HUES48 (cell line): ENCODE measurements at regions not wholly inside any gene's neighbourhood (a gene's known extent, or its start where the extent isn't known, plus 50 kb on each side); places are given as distances from the start of the nearest gene placed in this dataset.

Source experiments
- H3K27ac ChIP-seq: one replicate; pipeline ENCODE4 v1.7.0; 2013; ENCODE audit warnings: low read depth, low read length, inconsistent platforms
- H3K27me3 ChIP-seq: 2 replicates; pipeline ENCODE4 v1.6.1; 2013; ENCODE audit warnings: mild to moderate bottlenecking, low read length; ENCODE audit not compliant: control insufficient read depth, insufficient read depth
- H3K36me3 ChIP-seq: 2 replicates; pipeline ENCODE4 v1.6.1; 2013; ENCODE audit warnings: low read length; ENCODE audit not compliant: control insufficient read depth, insufficient read depth
- H3K4me1 ChIP-seq: 2 replicates; pipeline ENCODE4 v1.6.1; 2013; ENCODE audit warnings: mild to moderate bottlenecking, low read length; ENCODE audit not compliant: control insufficient read depth, insufficient read depth
- H3K4me3 ChIP-seq: 2 replicates; pipeline ENCODE4 v1.5.1; 2013; ENCODE audit warnings: mild to moderate bottlenecking, low read depth, low read length
- H3K9ac ChIP-seq: 2 replicates; pipeline ENCODE4 v1.6.1; 2013; ENCODE audit warnings: mild to moderate bottlenecking, low read depth, low read length, moderate library complexity
- H3K9me3 ChIP-seq: 2 replicates; pipeline ENCODE4 v1.6.1; 2013; ENCODE audit warnings: low read length; ENCODE audit not compliant: control insufficient read depth, insufficient read depth

DNA sequence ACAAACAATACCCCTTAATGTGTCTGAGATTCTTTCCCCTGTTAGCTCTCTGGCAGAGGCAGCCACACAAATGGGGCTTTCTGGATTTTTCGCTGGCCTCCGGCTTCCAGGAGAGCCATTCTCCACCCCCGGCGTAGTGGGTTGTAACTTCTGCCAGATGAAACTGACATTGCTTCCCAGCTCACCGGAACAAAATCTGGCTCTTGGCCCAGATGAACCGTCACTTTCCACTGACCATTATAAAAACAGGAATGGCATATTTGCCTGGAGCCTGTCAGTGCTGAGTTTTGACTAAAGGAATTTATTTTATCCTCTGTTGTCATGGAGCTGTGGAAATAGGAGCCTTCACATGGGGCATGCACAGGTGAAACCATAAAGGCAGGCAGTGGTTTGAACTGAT lies 120.6 kb upstream of the GPR12 start:
- H3K9ac ChIP-seq, result no peak overlapping the region
- peaks cover 8% of the 10 kb centered on the region for H3K4me1 ChIP-seq
- no peaks in the 10 kb centered on the region for H3K36me3 ChIP-seq
- H3K9me3 ChIP-seq, result peaks cover 11% of the 10 kb centered on the region
- H3K27ac ChIP-seq, result no peak overlapping the region
- H3K4me3 ChIP-seq, result no peak overlapping the region
- no peaks in the 10 kb centered on the region for H3K27me3 ChIP-seq

DNA sequence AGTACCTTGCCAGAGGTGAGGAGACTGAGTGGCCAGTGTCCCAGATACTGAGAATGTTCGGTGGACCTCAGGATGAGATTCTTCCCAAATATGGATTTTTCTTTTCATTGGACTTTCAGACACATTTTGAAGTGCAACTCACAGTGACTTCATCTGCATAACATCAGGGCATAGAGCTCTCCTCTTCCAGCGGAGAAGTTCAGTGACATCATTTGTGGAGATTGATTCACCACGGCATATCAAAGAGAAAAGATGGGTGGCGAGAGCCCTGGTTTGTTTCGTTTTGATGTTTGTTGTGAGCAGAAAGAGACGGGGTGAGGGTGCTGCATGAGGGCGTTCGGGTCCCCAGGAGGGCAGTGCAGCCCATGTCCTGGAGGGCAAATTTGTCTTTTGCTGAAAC lies 120.1 kb upstream of the GPR12 start:
- Histone ChIP-seq H3K4me1 (peaks cover 8% of the 10 kb centered on the region), H3K36me3 (no peaks in the 10 kb centered on the region), H3K9me3 (peaks cover 15% of the 10 kb centered on the region), H3K9ac (no peak overlapping the region), H3K27ac (no peak overlapping the region), H3K4me3 (no peak overlapping the region), H3K27me3 (no peaks in the 10 kb centered on the region)

GRCh38 chr13:26878438-26878837 lies 117.9 kb upstream of the GPR12 start:
- Histone ChIP-seq H3K36me3 (no peaks in the 10 kb centered on the region), H3K4me3 (no peak overlapping the region)

DNA sequence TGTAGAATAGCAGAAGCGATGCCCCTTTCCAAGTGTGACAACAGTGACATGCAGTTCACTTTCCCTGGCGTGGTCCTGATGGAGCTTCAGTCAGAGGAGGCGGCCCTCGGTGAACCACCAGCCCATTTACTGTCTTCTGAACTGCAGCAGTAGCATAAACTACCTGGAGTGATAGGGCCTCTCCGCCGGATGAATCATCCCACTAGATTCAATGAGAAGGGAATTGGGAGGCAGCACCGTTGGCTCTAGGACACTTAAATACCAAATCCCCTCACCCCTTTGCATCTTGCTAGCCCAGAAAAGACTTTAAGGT lies 112.8 kb upstream of the GPR12 start:
- no peaks in the 10 kb centered on the region for H3K36me3 ChIP-seq
- peak overlapping the region; percentile 52 for H3K27ac ChIP-seq
- peaks cover 18% of the 10 kb centered on the region for H3K9me3 ChIP-seq
- H3K4me3 ChIP-seq, result no peak overlapping the region
- H3K9ac ChIP-seq, result no peak overlapping the region
- peaks cover 20% of the 10 kb centered on the region for H3K4me1 ChIP-seq
- H3K27me3 ChIP-seq, result no peaks in the 10 kb centered on the region; the same call in 1 of the 2 replicates

More at GRCh38 chr13:26878438-26878837, 117.9 kb upstream of the GPR12 start:
- Histone ChIP-seq H3K27ac (no peak overlapping the region), H3K4me1 (peaks cover 20% of the 10 kb centered on the region), H3K27me3 (no peaks in the 10 kb centered on the region), H3K9ac (no peak overlapping the region), H3K9me3 (peaks cover 18% of the 10 kb centered on the region)

DNA sequence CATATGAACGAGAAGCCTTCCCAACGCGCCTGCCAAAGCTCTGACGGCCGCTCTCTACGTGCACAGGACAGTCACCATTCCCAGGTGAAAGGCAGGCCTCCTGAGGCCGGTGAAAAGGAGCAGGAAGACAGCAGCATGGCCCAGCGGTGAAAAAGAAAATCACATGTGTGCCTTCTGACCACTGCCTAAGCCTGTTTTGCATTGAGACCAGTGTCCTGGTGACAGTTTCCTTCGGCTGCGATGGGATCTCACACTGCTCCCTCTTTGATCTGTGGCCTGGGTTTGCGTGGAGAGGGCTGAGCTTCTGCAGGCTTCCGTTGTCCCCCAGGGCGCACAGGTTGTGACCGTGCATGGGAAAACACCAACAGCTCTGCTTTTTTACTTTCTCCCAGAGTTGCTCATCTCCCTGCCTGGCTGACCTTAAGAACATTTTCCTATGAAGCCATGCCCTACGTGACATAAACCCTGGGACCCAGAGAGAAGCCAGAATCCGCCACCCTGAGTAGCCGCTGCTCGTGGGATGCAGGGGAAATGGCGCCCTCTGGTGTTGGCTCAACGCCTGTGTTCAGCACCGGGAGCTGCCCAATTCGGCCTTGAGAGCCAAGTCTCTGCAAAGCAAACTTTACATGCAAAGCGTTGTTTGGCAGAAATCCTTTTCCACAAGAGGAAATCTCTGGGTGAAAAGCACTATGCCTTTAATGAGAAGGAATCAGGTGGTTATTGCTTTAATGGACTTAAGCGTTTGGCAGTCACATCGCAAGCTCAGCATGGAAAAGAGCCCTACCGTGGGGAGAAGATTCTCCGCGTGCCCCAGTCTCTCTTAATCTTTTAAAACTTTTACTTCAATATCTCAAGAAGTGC lies 112.2 kb upstream of the GPR12 start:
- H3K4me1 ChIP-seq, result peaks cover 20% of the 10 kb centered on the region

DNA sequence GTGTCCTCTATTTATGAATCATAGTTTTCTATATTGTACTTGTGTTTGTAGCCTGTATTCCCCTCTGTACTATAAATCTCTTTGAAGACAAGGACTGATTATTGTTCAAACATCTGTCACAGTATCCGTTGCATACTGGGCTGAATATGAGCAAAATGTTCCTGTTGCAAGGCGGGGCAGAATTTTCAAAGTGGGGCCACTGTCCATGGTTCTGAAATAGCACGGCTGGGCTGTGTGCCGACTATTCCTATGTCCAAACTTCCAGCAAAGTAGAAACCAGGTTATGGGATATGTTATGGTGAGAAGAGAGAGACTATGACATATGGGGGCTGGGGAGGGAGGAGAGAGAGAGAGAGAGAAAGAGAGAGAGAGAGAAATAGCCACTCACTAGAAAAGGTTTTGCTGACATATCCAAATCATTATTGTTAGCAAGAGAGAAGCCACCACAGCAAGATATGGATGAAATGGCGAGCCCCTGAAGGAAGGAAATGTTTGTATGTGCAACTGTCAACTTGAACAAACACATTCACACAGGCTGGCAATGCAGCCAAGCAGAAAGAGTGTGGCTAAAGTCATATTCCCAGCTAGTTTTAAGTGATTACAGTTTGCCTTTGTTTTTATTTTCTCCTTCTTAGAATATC lies 107.0 kb upstream of the GPR12 start:
- H3K9ac ChIP-seq, result no peak overlapping the region
- no peaks in the 10 kb centered on the region for H3K36me3 ChIP-seq
- no peak overlapping the region for H3K27ac ChIP-seq
- 0 out of 2 replicates have a peak, but pooled peaks cover under 1% of the 10 kb centered on the region for H3K4me1 ChIP-seq
- H3K9me3 ChIP-seq, result no peaks in the 10 kb centered on the region
- no peak overlapping the region for H3K4me3 ChIP-seq
- H3K27me3 ChIP-seq, result no peaks in the 10 kb centered on the region; the same call in 1 of the 2 replicates

More for the DNA sequence above, 112.2 kb upstream of the GPR12 start:
- H3K9me3 ChIP-seq, result peaks cover 13% of the 10 kb centered on the region
- H3K27ac ChIP-seq, result peak overlapping the region; percentile 52
- H3K36me3 ChIP-seq, result no peaks in the 10 kb centered on the region
- H3K4me3 ChIP-seq, result no peak overlapping the region
- no peak overlapping the region for H3K9ac ChIP-seq
- no peaks in the 10 kb centered on the region; the same call in 1 of the 2 replicates for H3K27me3 ChIP-seq

- no peak overlapping the region for H3K4me3 ChIP-seq
- H3K27me3 ChIP-seq, result no peaks in the 10 kb centered on the region; the same call in 1 of the 2 replicates
- no peak overlapping the region for H3K27ac ChIP-seq
Measured at GRCh38 chr13:26864576-26864975, 104.0 kb upstream of the GPR12 start.

DNA sequence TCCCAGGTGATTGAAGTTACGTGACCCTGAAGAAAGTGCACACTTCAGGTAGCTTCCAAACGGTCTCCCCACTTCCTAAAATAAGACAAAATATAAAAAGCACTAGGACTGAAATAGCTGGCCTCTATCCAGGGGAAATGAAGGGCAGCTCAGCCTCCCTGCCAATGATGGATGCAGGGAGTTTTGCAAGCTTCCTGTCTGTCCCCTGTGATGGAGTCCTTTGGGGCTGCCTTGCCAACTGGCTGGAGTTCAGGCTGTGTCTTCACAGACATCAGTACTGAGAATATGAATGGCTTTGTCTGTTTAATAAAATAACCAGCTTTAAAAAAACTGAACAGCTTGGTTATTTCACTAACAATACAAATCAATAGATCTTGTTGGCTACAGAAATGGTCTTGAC lies 101.4 kb upstream of the GPR12 start:
- no peak overlapping the region for H3K27ac ChIP-seq
- H3K4me3 ChIP-seq, result no peak overlapping the region
- no peak overlapping the region for H3K9ac ChIP-seq
- H3K9me3 ChIP-seq, result no peaks in the 10 kb centered on the region
- no peaks in the 10 kb centered on the region for H3K4me1 ChIP-seq
- H3K36me3 ChIP-seq, result no peaks in the 10 kb centered on the region
- no peaks in the 10 kb centered on the region; the same call in 1 of the 2 replicates for H3K27me3 ChIP-seq

More at GRCh38 chr13:26864576-26864975, 104.0 kb upstream of the GPR12 start:
- Histone ChIP-seq H3K4me1 (no peaks in the 10 kb centered on the region), H3K9ac (no peak overlapping the region), H3K36me3 (no peaks in the 10 kb centered on the region), H3K9me3 (no peaks in the 10 kb centered on the region)

DNA sequence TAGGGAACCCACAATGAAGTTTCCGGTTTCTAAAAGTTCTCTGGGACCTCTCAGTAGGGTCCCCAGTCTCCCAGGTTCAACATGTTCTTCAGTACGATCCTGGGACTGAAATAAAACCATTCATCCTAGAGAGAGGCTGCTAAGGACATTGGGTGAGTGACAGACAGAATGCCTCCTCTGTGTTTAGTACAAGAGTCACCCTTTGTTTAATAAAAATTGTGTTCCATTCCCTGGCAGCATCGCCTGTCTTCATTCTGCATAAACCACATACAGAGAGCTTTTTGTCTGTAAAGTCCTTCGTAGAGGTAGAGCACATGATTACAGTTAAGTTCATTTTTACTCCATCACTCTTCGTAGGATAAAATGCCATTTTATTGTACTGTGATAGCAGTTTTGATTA lies 95.3 kb upstream of the GPR12 start:
- no peaks in the 10 kb centered on the region for H3K27me3 ChIP-seq
- no peaks in the 10 kb centered on the region for H3K4me1 ChIP-seq
- H3K4me3 ChIP-seq, result no peak overlapping the region
- H3K9me3 ChIP-seq, result no peaks in the 10 kb centered on the region
- H3K9ac ChIP-seq, result no peak overlapping the region
- no peak overlapping the region for H3K27ac ChIP-seq
- H3K36me3 ChIP-seq, result no peaks in the 10 kb centered on the region

DNA sequence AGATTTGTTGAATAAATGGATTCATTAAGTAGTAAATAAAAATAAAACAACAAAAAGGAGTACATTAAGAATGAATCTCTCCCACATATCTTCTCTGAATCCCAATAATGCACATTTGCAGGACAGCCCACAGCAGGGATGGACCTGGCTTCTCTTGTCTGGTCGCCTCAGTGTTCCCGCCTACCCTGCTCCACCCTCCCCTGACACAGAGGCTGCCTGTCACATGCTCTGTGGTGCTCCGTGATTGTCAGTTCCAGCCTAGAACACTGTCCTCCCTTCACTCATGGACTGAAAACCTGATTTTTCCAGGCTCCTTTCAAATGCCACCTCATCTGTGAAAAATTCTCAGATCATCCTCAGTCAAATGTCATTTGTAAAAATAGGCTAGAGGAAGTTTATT lies 94.5 kb upstream of the GPR12 start:
- no peak overlapping the region for H3K9ac ChIP-seq
- H3K27me3 ChIP-seq, result no peaks in the 10 kb centered on the region
- H3K4me3 ChIP-seq, result no peak overlapping the region
- no peaks in the 10 kb centered on the region for H3K36me3 ChIP-seq
- no peak overlapping the region for H3K27ac ChIP-seq
- no peaks in the 10 kb centered on the region for H3K9me3 ChIP-seq
- H3K4me1 ChIP-seq, result peaks cover 2% of the 10 kb centered on the region

DNA sequence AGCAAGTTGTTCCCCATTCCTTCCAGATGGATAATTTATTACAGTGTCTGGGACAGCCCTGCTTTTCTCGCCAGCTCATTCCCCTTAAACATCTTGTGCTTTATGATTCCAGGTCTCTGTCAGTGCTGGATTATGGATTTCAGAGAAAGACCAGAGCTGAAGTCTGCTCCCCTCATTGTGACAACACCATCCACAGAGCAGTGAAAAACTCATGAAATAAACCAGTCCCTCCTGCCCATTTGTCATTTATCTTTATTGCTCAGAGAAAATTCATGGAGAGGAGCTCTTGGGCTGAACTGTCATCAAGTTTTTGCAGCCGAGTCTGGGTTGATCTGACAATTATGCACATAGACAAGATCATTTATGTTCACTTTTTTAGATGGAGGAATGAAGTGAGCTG lies 92.7 kb upstream of the GPR12 start:
- no peak overlapping the region for H3K27ac ChIP-seq
- no peak overlapping the region for H3K9ac ChIP-seq
- H3K9me3 ChIP-seq, result no peaks in the 10 kb centered on the region
- H3K4me1 ChIP-seq, result peaks cover 10% of the 10 kb centered on the region
- no peaks in the 10 kb centered on the region for H3K27me3 ChIP-seq
- no peak overlapping the region for H3K4me3 ChIP-seq
- H3K36me3 ChIP-seq, result no peaks in the 10 kb centered on the region
